ENCODE measurements at regions not wholly inside any gene's neighbourhood (a gene's known extent, or its start where the extent isn't known, plus 50 kb on each side); places are given as distances from the start of the nearest gene placed in this dataset.

- TF ChIP-seq, protein P1, sequence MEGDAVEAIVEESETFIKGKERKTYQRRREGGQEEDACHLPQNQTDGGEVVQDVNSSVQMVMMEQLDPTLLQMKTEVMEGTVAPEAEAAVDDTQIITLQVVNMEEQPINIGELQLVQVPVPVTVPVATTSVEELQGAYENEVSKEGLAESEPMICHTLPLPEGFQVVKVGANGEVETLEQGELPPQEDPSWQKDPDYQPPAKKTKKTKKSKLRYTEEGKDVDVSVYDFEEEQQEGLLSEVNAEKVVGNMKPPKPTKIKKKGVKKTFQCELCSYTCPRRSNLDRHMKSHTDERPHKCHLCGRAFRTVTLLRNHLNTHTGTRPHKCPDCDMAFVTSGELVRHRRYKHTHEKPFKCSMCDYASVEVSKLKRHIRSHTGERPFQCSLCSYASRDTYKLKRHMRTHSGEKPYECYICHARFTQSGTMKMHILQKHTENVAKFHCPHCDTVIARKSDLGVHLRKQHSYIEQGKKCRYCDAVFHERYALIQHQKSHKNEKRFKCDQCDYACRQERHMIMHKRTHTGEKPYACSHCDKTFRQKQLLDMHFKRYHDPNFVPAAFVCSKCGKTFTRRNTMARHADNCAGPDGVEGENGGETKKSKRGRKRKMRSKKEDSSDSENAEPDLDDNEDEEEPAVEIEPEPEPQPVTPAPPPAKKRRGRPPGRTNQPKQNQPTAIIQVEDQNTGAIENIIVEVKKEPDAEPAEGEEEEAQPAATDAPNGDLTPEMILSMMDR (conservative IDR thresholded peaks at IDR 0.05; ENCODE audit: low read depth, low read length) = no peak
- TF ChIP-seq EZH2 (IDR thresholded peaks at IDR 0.05; ENCODE audit: borderline replicate concordance, low read depth, low read length, poor library complexity, severe bottlenecking) = no peak
Observed at GRCh38 chr6:9581155-9581554, 833.7 kb downstream of the TFAP2A start.

Measured in A673 (cell line).